Liver (tissue), 2 donors: ENCODE measurements at regions not wholly inside any gene's neighbourhood (a gene's known extent, or its start where the extent isn't known, plus 50 kb on each side); places are given as distances from the start of the nearest gene placed in this dataset.

Source experiments
- CTCF ChIP-seq: fragments of 150-350 bp; IDR thresholded peaks from 2 replicates; pipeline ENCODE4 v1.5.1; 2017; ENCODE audit warnings: improper control_type of control experiment, low read depth, low read length; ENCODE audit not compliant: missing input control
- REST ChIP-seq: IDR thresholded peaks from 2 replicates; pipeline ENCODE4 v1.6.1; 2016; ENCODE audit warnings: antibody characterized with exemption, mild to moderate bottlenecking
- donor health status: healthy.

GRCh38 chr14:83133981-83134645 lies 1600.5 kb upstream of the SEL1L start:
- TF ChIP-seq REST (no peak), CTCF (no peak)
